ENCODE measurements at regions not wholly inside any gene's neighbourhood (a gene's known extent, or its start where the extent isn't known, plus 50 kb on each side); places are given as distances from the start of the nearest gene placed in this dataset.

GRCh38 chr14:76957224-76957891 lies 71.2 kb downstream of the IRF2BPL start:
- no peak overlapping the region for H3K4me2 ChIP-seq (ENCODE audit: insufficient read depth, low read length)

GRCh38 chr14:76956316-76957090 lies 72.0 kb downstream of the IRF2BPL start:
- Histone ChIP-seq H2AFZ (ENCODE audit: low read length) (peak overlapping the region; percentile 82), H3K4me3 (ENCODE audit: insufficient read depth, low read length) (peak overlapping the region; percentile 64), H3K79me2 (ENCODE audit: insufficient read depth, low read length) (no peaks in the 10 kb centered on the region), H3K9me3 (ENCODE audit: low read depth, low read length) (no peaks in the 10 kb centered on the region), H4K20me1 (ENCODE audit: insufficient read depth, low read length) (no peaks in the 10 kb centered on the region), H3K4me1 (ENCODE audit: insufficient read depth, low read length) (peaks cover 53% of the 10 kb centered on the region), H3K4me2 (ENCODE audit: insufficient read depth, low read length) (peak overlapping the region; percentile 87), H3K36me3 (ENCODE audit: insufficient read depth, low read length) (no peaks in the 10 kb centered on the region), H3K27me3 (ENCODE audit: insufficient read depth, low read length) (no peaks in the 10 kb centered on the region), H3K27ac (ENCODE audit: low read depth, low read length) (peak overlapping the region; percentile 92)
- DNase-seq (ENCODE audit: insufficient read length, low spot score, missing footprints): peak; percentile 95
- no peak for TF ChIP-seq CTCF (IDR thresholded peaks at IDR 0.05; ENCODE audit: extremely low read depth, low read depth, low read length)

More at GRCh38 chr14:76957224-76957891, 71.2 kb downstream of the IRF2BPL start:
- Histone ChIP-seq H3K4me3 (ENCODE audit: insufficient read depth, low read length) (peak overlapping the region; percentile 64), H4K20me1 (ENCODE audit: insufficient read depth, low read length) (no peaks in the 10 kb centered on the region), H3K4me1 (ENCODE audit: insufficient read depth, low read length) (peaks cover 59% of the 10 kb centered on the region), H3K27ac (ENCODE audit: low read depth, low read length) (peak overlapping the region; percentile 92), H3K9me3 (ENCODE audit: low read depth, low read length) (no peaks in the 10 kb centered on the region), H3K27me3 (ENCODE audit: insufficient read depth, low read length) (no peaks in the 10 kb centered on the region), H3K79me2 (ENCODE audit: insufficient read depth, low read length) (no peaks in the 10 kb centered on the region), H3K36me3 (ENCODE audit: insufficient read depth, low read length) (no peaks in the 10 kb centered on the region), H2AFZ (ENCODE audit: low read length) (peak overlapping the region; percentile 15)
- no peak for DNase-seq (ENCODE audit: insufficient read length, low spot score, missing footprints)
- TF ChIP-seq CTCF (IDR thresholded peaks at IDR 0.05; ENCODE audit: extremely low read depth, low read depth, low read length): no peak

GRCh38 chr14:76955575-76956315 lies 72.8 kb downstream of the IRF2BPL start:
- Histone ChIP-seq H3K36me3 (ENCODE audit: insufficient read depth, low read length) (no peaks in the 10 kb centered on the region), H3K4me1 (ENCODE audit: insufficient read depth, low read length) (peaks cover 53% of the 10 kb centered on the region), H3K9me3 (ENCODE audit: low read depth, low read length) (no peaks in the 10 kb centered on the region), H3K27ac (ENCODE audit: low read depth, low read length) (peak overlapping the region; percentile 92), H2AFZ (ENCODE audit: low read length) (peak overlapping the region; percentile 56), H3K79me2 (ENCODE audit: insufficient read depth, low read length) (no peaks in the 10 kb centered on the region), H4K20me1 (ENCODE audit: insufficient read depth, low read length) (no peaks in the 10 kb centered on the region), H3K4me3 (ENCODE audit: insufficient read depth, low read length) (peak overlapping the region; percentile 64), H3K4me2 (ENCODE audit: insufficient read depth, low read length) (peak overlapping the region; percentile 87), H3K27me3 (ENCODE audit: insufficient read depth, low read length) (no peaks in the 10 kb centered on the region)
- peak; percentile 93 for DNase-seq (ENCODE audit: insufficient read length, low spot score, missing footprints)
- TF ChIP-seq CTCF (IDR thresholded peaks at IDR 0.05; ENCODE audit: extremely low read depth, low read depth, low read length): no peak
